ENCODE measurements at regions not wholly inside any gene's neighbourhood (a gene's known extent, or its start where the extent isn't known, plus 50 kb on each side); places are given as distances from the start of the nearest gene placed in this dataset.
"Not testable (repeated sequence)": the region's sequence is repeated elsewhere in the genome, so short reads cannot be mapped to it uniquely, and the experiment has no call there.

DNA sequence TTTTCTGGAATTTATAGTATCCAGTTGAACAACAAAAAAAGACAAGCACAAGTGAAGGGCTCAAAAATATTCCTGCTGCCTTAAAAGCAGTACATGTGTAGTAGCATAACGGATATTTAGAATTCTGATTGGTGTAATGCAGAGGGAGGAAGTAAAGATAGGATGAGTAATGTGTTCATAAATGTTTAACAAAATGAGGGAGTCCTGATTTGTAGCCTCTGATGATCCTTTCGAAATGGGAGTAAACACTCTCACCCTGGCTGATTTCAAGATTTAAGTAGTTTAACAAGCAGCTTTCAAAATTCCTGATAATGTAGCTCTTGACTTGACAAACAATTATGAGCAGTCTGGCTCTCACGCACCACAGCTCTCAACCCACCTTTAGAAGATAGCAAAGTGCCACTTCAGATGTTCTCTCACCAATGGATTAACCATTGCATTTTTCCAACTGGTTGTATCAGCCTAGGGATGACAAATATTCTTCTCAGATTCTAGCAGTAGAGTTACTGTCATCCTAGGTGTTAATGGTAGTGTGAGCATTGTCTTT lies 86.5 kb upstream of the EMB start:
- DNase-seq (ENCODE audit: low read depth, low spot score); H3K4me1 ChIP-seq (ENCODE audit: control insufficient read depth, extremely low read depth, insufficient read depth, low read length); H3K9ac ChIP-seq (replicated peaks; ENCODE audit: extremely low read depth, insufficient read depth, low read length); H3K36me3 ChIP-seq (ENCODE audit: control insufficient read depth in 2 of 2, extremely low read depth in 1 of 2, insufficient read depth in 2 of 2, low read length in 2 of 2); H3K9me3 ChIP-seq (replicated peaks; ENCODE audit: control insufficient read depth, insufficient read depth, low read length); CTCF ChIA-PET; POLR2A ChIA-PET; dilution Hi-C loops (cut with MboI; ENCODE audit: extremely low pct_ligation_motif_present, low sequenced_read_pairs); H3K79me2 ChIP-seq (ENCODE audit: control insufficient read depth, insufficient read depth, low read length); H2AFZ ChIP-seq (ENCODE audit: low read depth, low read length); H3K27me3 ChIP-seq (ENCODE audit: control insufficient read depth in 2 of 2, insufficient read depth in 2 of 2, low read length in 2 of 2); H4K20me1 ChIP-seq (replicated peaks; ENCODE audit: control insufficient read depth, extremely low read depth, insufficient read depth, low read length); H3K27ac ChIP-seq (ENCODE audit: insufficient read depth, low read depth, low read length); BruUV-seq (replicated peaks); intact Hi-C loops (cut with micrococcal nuclease); FAIRE-seq; H3K9me1 ChIP-seq (replicated peaks; ENCODE audit: control insufficient read depth, extremely low read depth, insufficient read depth, low read length); H3K4me2 ChIP-seq (ENCODE audit: insufficient read depth, low read length); H3K4me3 ChIP-seq (replicated peaks in 1 of 3; ENCODE audit: insufficient read depth in 1 of 3, low read depth in 1 of 3, low read length in 3 of 3): not testable (repeated sequence)

GRCh38 chr5:50535393-50535792 lies 94.3 kb upstream of the EMB start:
- Histone ChIP-seq H3K4me3 (replicated peaks in 1 of 3; ENCODE audit: insufficient read depth in 1 of 3, low read depth in 1 of 3, low read length in 3 of 3) (no peak overlapping the region), H3K79me2 (ENCODE audit: control insufficient read depth, insufficient read depth, low read length) (no peaks in the 10 kb centered on the region), H2AFZ (ENCODE audit: low read depth, low read length) (no peak overlapping the region), H3K9me1 (replicated peaks; ENCODE audit: control insufficient read depth, extremely low read depth, insufficient read depth, low read length) (no peaks in the 10 kb centered on the region), H3K9me3 (replicated peaks; ENCODE audit: control insufficient read depth, insufficient read depth, low read length) (no peaks in the 10 kb centered on the region), H3K9ac (replicated peaks; ENCODE audit: extremely low read depth, insufficient read depth, low read length) (no peak overlapping the region), H3K27ac (ENCODE audit: insufficient read depth, low read depth, low read length) (no peak overlapping the region), H3K27me3 (ENCODE audit: control insufficient read depth in 2 of 2, insufficient read depth in 2 of 2, low read length in 2 of 2) (no peaks in the 10 kb centered on the region), H3K36me3 (ENCODE audit: control insufficient read depth in 2 of 2, extremely low read depth in 1 of 2, insufficient read depth in 2 of 2, low read length in 2 of 2) (no peaks in the 10 kb centered on the region), H3K4me2 (ENCODE audit: insufficient read depth, low read length) (no peak overlapping the region), H3K4me1 (ENCODE audit: control insufficient read depth, extremely low read depth, insufficient read depth, low read length) (no peaks in the 10 kb centered on the region), H4K20me1 (replicated peaks; ENCODE audit: control insufficient read depth, extremely low read depth, insufficient read depth, low read length) (no peaks in the 10 kb centered on the region)
- dilution Hi-C loops (cut with MboI; ENCODE audit: extremely low pct_ligation_motif_present, low sequenced_read_pairs): no loop called here
- POLR2A ChIA-PET: no interaction called here
- TF ChIP-seq MAX (IDR thresholded peaks at IDR 0.05; ENCODE audit: insufficient read depth, insufficient read length) (no peak), GATA2 (IDR thresholded peaks at IDR 0.05; ENCODE audit: insufficient read depth, insufficient read length, low read depth, low read length) (no peak), POLR2A (IDR thresholded peaks at IDR 0.05; ENCODE audit: low read depth, low read length) (no peak), JUN (IDR thresholded peaks at IDR 0.05; ENCODE audit: borderline replicate concordance, insufficient read depth, insufficient read length, low read depth) (no peak), FOS (IDR thresholded peaks at IDR 0.05; ENCODE audit: borderline replicate concordance, insufficient read depth, low read length) (no peak), CTCF (IDR thresholded peaks at IDR 0.05; ENCODE audit: extremely low read depth in 1 of 2, insufficient read depth in 1 of 2, low read depth in 1 of 2, low read length in 2 of 2) (no peak), EZH2 (IDR thresholded peaks at IDR 0.05; ENCODE audit: borderline replicate concordance, low read depth, low read length, severe bottlenecking) (no peak), MYC (IDR thresholded peaks at IDR 0.05; ENCODE audit: low read depth, low read length) (no peak), POLR2AphosphoS5 (IDR thresholded peaks at IDR 0.05; ENCODE audit: insufficient read depth, low read depth, low read length) (no peak)
- CTCF ChIA-PET: no interaction called here
- BruUV-seq (replicated peaks): no TSS peak
- no peak for DNase-seq (ENCODE audit: low read depth, low spot score)
- no peak for FAIRE-seq
- intact Hi-C loops (cut with micrococcal nuclease): no loop called here

- H3K9me3 ChIP-seq (replicated peaks; ENCODE audit: control insufficient read depth, insufficient read depth, low read length); BruUV-seq (replicated peaks); H3K9ac ChIP-seq (replicated peaks; ENCODE audit: extremely low read depth, insufficient read depth, low read length); H4K20me1 ChIP-seq (replicated peaks; ENCODE audit: control insufficient read depth, extremely low read depth, insufficient read depth, low read length); H3K4me1 ChIP-seq (ENCODE audit: control insufficient read depth, extremely low read depth, insufficient read depth, low read length); intact Hi-C loops (cut with micrococcal nuclease); H3K36me3 ChIP-seq (ENCODE audit: control insufficient read depth in 2 of 2, extremely low read depth in 1 of 2, insufficient read depth in 2 of 2, low read length in 2 of 2); H3K4me2 ChIP-seq (ENCODE audit: insufficient read depth, low read length); H2AFZ ChIP-seq (ENCODE audit: low read depth, low read length); dilution Hi-C loops (cut with MboI; ENCODE audit: extremely low pct_ligation_motif_present, low sequenced_read_pairs); POLR2A ChIA-PET; H3K27me3 ChIP-seq (ENCODE audit: control insufficient read depth in 2 of 2, insufficient read depth in 2 of 2, low read length in 2 of 2); H3K9me1 ChIP-seq (replicated peaks; ENCODE audit: control insufficient read depth, extremely low read depth, insufficient read depth, low read length); H3K27ac ChIP-seq (ENCODE audit: insufficient read depth, low read depth, low read length); H3K79me2 ChIP-seq (ENCODE audit: control insufficient read depth, insufficient read depth, low read length); H3K4me3 ChIP-seq (replicated peaks in 1 of 3; ENCODE audit: insufficient read depth in 1 of 3, low read depth in 1 of 3, low read length in 3 of 3); DNase-seq (ENCODE audit: low read depth, low spot score); CTCF ChIA-PET; FAIRE-seq: not testable (repeated sequence)
Measured at GRCh38 chr5:50537534-50537933, 96.4 kb upstream of the EMB start.

Data from endothelial cell of umbilical vein (primary cell).